ENCODE measurements at regions not wholly inside any gene's neighbourhood (a gene's known extent, or its start where the extent isn't known, plus 50 kb on each side); places are given as distances from the start of the nearest gene placed in this dataset.

GRCh38 chr11:91773090-91773489 is 451.5 kb upstream of the FAT3 start:
- Histone ChIP-seq H3K27me3 (ENCODE audit: control insufficient read depth, low read length) (no peaks in the 10 kb centered on the region), H3K27ac (ENCODE audit: low read depth, low read length) (no peak overlapping the region), H3K79me2 (ENCODE audit: control insufficient read depth, low read length) (no peaks in the 10 kb centered on the region), H3F3A (ENCODE audit: control insufficient read depth, insufficient read depth) (no peaks in the 10 kb centered on the region), H3K36me3 (ENCODE audit: control insufficient read depth, low read length) (no peaks in the 10 kb centered on the region), H4K20me1 (ENCODE audit: control insufficient read depth, insufficient read depth, low read depth, low read length) (no peaks in the 10 kb centered on the region), H3K9me3 (ENCODE audit: control insufficient read depth, insufficient read depth, low read length) (no peaks in the 10 kb centered on the region), H3K4me1 (ENCODE audit: control insufficient read depth, low read length) (no peaks in the 10 kb centered on the region), H3K9me2 (replicated peaks; ENCODE audit: control insufficient read depth, low read length) (no peaks in the 10 kb centered on the region), H3K4me2 (ENCODE audit: low read length) (no peak overlapping the region), H3K4me3 (ENCODE audit: low read length) (no peak overlapping the region)
- no peak for TF ChIP-seq EZH2phosphoT487 (IDR thresholded peaks at IDR 0.05; ENCODE audit: borderline replicate concordance, low read length)
- no peak for TF ChIP-seq CTCF (IDR thresholded peaks at IDR 0.05; ENCODE audit: low read depth, low read length, poor library complexity, severe bottlenecking)

GRCh38 chr11:91771961-91772360 is 452.7 kb upstream of the FAT3 start:
- no peak overlapping the region for H3K4me2 ChIP-seq (ENCODE audit: low read length)
- no peaks in the 10 kb centered on the region for H3K9me3 ChIP-seq (ENCODE audit: control insufficient read depth, insufficient read depth, low read length)
- TF ChIP-seq CTCF (IDR thresholded peaks at IDR 0.05; ENCODE audit: low read depth, low read length, poor library complexity, severe bottlenecking) (no peak), EZH2phosphoT487 (IDR thresholded peaks at IDR 0.05; ENCODE audit: borderline replicate concordance, low read length) (no peak)
- H3K4me3 ChIP-seq (ENCODE audit: low read length) = no peak overlapping the region
- no peaks in the 10 kb centered on the region for H4K20me1 ChIP-seq (ENCODE audit: control insufficient read depth, insufficient read depth, low read depth, low read length)
- H3K4me1 ChIP-seq (ENCODE audit: control insufficient read depth, low read length) = no peaks in the 10 kb centered on the region
- H3K79me2 ChIP-seq (ENCODE audit: control insufficient read depth, low read length) = no peaks in the 10 kb centered on the region
- no peaks in the 10 kb centered on the region for H3K9me2 ChIP-seq (replicated peaks; ENCODE audit: control insufficient read depth, low read length)
- H3K36me3 ChIP-seq (ENCODE audit: control insufficient read depth, low read length) = no peaks in the 10 kb centered on the region
- H3K27me3 ChIP-seq (ENCODE audit: control insufficient read depth, low read length) = no peaks in the 10 kb centered on the region
- H3K27ac ChIP-seq (ENCODE audit: low read depth, low read length) = no peak overlapping the region
- H3F3A ChIP-seq (ENCODE audit: control insufficient read depth, insufficient read depth) = no peaks in the 10 kb centered on the region

GRCh38 chr11:91768783-91769182 is 455.8 kb upstream of the FAT3 start:
- Histone ChIP-seq H3K4me1 (ENCODE audit: control insufficient read depth, low read length) (no peaks in the 10 kb centered on the region), H3K36me3 (ENCODE audit: control insufficient read depth, low read length) (no peaks in the 10 kb centered on the region), H3K4me2 (ENCODE audit: low read length) (no peak overlapping the region), H3K9me2 (replicated peaks; ENCODE audit: control insufficient read depth, low read length) (no peaks in the 10 kb centered on the region), H3K27me3 (ENCODE audit: control insufficient read depth, low read length) (no peaks in the 10 kb centered on the region), H3K4me3 (ENCODE audit: low read length) (no peak overlapping the region), H3F3A (ENCODE audit: control insufficient read depth, insufficient read depth) (no peaks in the 10 kb centered on the region), H4K20me1 (ENCODE audit: control insufficient read depth, insufficient read depth, low read depth, low read length) (no peaks in the 10 kb centered on the region), H3K79me2 (ENCODE audit: control insufficient read depth, low read length) (no peaks in the 10 kb centered on the region), H3K27ac (ENCODE audit: low read depth, low read length) (no peak overlapping the region), H3K9me3 (ENCODE audit: control insufficient read depth, insufficient read depth, low read length) (no peaks in the 10 kb centered on the region)
- TF ChIP-seq EZH2phosphoT487 (IDR thresholded peaks at IDR 0.05; ENCODE audit: borderline replicate concordance, low read length) (no peak), CTCF (IDR thresholded peaks at IDR 0.05; ENCODE audit: low read depth, low read length, poor library complexity, severe bottlenecking) (no peak)

- no peaks in the 10 kb centered on the region for H3K27me3 ChIP-seq (ENCODE audit: control insufficient read depth, low read length)
- no peaks in the 10 kb centered on the region for H3F3A ChIP-seq (ENCODE audit: control insufficient read depth, insufficient read depth)
- TF ChIP-seq CTCF (IDR thresholded peaks at IDR 0.05; ENCODE audit: low read depth, low read length, poor library complexity, severe bottlenecking) (no peak), EZH2phosphoT487 (IDR thresholded peaks at IDR 0.05; ENCODE audit: borderline replicate concordance, low read length) (no peak)
- no peak overlapping the region for H3K4me3 ChIP-seq (ENCODE audit: low read length)
- H3K9me3 ChIP-seq (ENCODE audit: control insufficient read depth, insufficient read depth, low read length) = no peaks in the 10 kb centered on the region
- H3K9me2 ChIP-seq (replicated peaks; ENCODE audit: control insufficient read depth, low read length) = no peaks in the 10 kb centered on the region
- no peak overlapping the region for H3K27ac ChIP-seq (ENCODE audit: low read depth, low read length)
- H3K4me1 ChIP-seq (ENCODE audit: control insufficient read depth, low read length) = no peaks in the 10 kb centered on the region
- H3K4me2 ChIP-seq (ENCODE audit: low read length) = no peak overlapping the region
- H3K36me3 ChIP-seq (ENCODE audit: control insufficient read depth, low read length) = no peaks in the 10 kb centered on the region
- H3K79me2 ChIP-seq (ENCODE audit: control insufficient read depth, low read length) = no peaks in the 10 kb centered on the region
- no peaks in the 10 kb centered on the region for H4K20me1 ChIP-seq (ENCODE audit: control insufficient read depth, insufficient read depth, low read depth, low read length)
These were observed 461.3 kb upstream of the FAT3 start for GRCh38 chr11:91763331-91763730.

Measured in DOHH2 (cell line).